SK-N-SH treated with all-trans-retinoic acid at 6 μM for 48 hours (cell line): ENCODE measurements at regions not wholly inside any gene's neighbourhood (a gene's known extent, or its start where the extent isn't known, plus 50 kb on each side); places are given as distances from the start of the nearest gene placed in this dataset.

Source experiments
- ARNTL ChIP-seq: fragments of 450-650 bp; formaldehyde crosslinking; IDR thresholded peaks from 2 replicates; pipeline ENCODE4 v1.5.0; 2020; ENCODE audit warnings: low read depth, mild to moderate bottlenecking, moderate library complexity, borderline replicate concordance
- BACH2 ChIP-seq: fragments of 250-450 bp; sonication (Bioruptor Pico); IDR thresholded peaks from 2 replicates; pipeline ENCODE4 v1.9.0; 2021; ENCODE audit warnings: mild to moderate bottlenecking, borderline replicate concordance
- CSDC2 ChIP-seq: fragments of 250-450 bp; sonication (Bioruptor Pico); IDR thresholded peaks from 2 replicates; pipeline ENCODE4 v1.5.0; 2020; ENCODE audit warnings: mild to moderate bottlenecking, moderate library complexity
- CSRNP3 ChIP-seq: fragments of 250-450 bp; sonication (Bioruptor Pico); IDR thresholded peaks from 2 replicates; pipeline ENCODE4 v1.5.1; 2021; ENCODE audit warnings: mild to moderate bottlenecking, moderate library complexity
- ESRRG ChIP-seq: fragments of 250-450 bp; sonication (Bioruptor Pico); IDR thresholded peaks from 2 replicates; pipeline ENCODE4 v1.6.1; 2021; ENCODE audit warnings: mild to moderate bottlenecking
- GLIS3 ChIP-seq: fragments of 250-450 bp; sonication (Bioruptor Pico); IDR thresholded peaks from 2 replicates; pipeline ENCODE4 v1.5.0; 2020; ENCODE audit warnings: mild to moderate bottlenecking, moderate library complexity
- ISL1 ChIP-seq: fragments of 250-450 bp; sonication (Bioruptor Pico); IDR thresholded peaks from 2 replicates; pipeline ENCODE4 v2.1.2; 2022; ENCODE audit warnings: mild to moderate bottlenecking, moderate library complexity
- OSR1 ChIP-seq: fragments of 250-450 bp; sonication (Bioruptor Pico); IDR thresholded peaks from 2 replicates; pipeline ENCODE4 v1.8.0; 2022; ENCODE audit warnings: moderate library complexity, mild to moderate bottlenecking, inconsistent platforms
- PATZ1 ChIP-seq: fragments of 250-450 bp; sonication (Bioruptor Pico); IDR thresholded peaks from 2 replicates; pipeline ENCODE4 v1.8.0; 2020; ENCODE audit warnings: mild to moderate bottlenecking, moderate library complexity, borderline replicate concordance
- RARB ChIP-seq: fragments of 250-450 bp; sonication (Bioruptor Pico); IDR thresholded peaks from 2 replicates; pipeline ENCODE4 v1.8.0; 2021; ENCODE audit warnings: mild to moderate bottlenecking, moderate library complexity
- ZC3H10 ChIP-seq: fragments of 250-450 bp; sonication (Bioruptor Pico); IDR thresholded peaks from 2 replicates; pipeline ENCODE4 v1.5.1; 2021; ENCODE audit warnings: mild to moderate bottlenecking, moderate library complexity
- ZFP30 ChIP-seq: fragments of 450-650 bp; formaldehyde crosslinking; IDR thresholded peaks from 2 replicates; pipeline ENCODE4 v1.5.0; 2022; ENCODE audit warnings: mild to moderate bottlenecking, moderate library complexity
- ZNF565 ChIP-seq: fragments of 450-650 bp; formaldehyde crosslinking; conservative IDR thresholded peaks from 2 replicates; pipeline ENCODE4 v1.5.0; 2020; ENCODE audit warnings: low read depth, mild to moderate bottlenecking, moderate library complexity
- ZNF8 ChIP-seq: fragments of 450-650 bp; formaldehyde crosslinking; IDR thresholded peaks from 2 replicates; pipeline ENCODE4 v1.5.0; 2020; ENCODE audit warnings: mild to moderate bottlenecking, moderate library complexity

GRCh38 chrX:20995829-20996228 lies 378.4 kb upstream of the CNKSR2 start:
- TF ChIP-seq RARB (CRISPR knock-in tag) (no peak), BACH2 (no peak), GLIS3 (CRISPR knock-in tag) (no peak), ARNTL (no peak), PATZ1 (CRISPR knock-in tag) (no peak), ISL1 (no peak), OSR1 (CRISPR knock-in tag) (no peak), ZFP30 (CRISPR knock-in tag) (no peak), CSDC2 (CRISPR knock-in tag) (no peak), ZNF8 (no peak), ZNF565 (no peak), ESRRG (CRISPR knock-in tag) (no peak), CSRNP3 (no peak), ZC3H10 (no peak)
